Left lobe of liver (tissue), 2 donors: ENCODE measurements at regions not wholly inside any gene's neighbourhood (a gene's known extent, or its start where the extent isn't known, plus 50 kb on each side); places are given as distances from the start of the nearest gene placed in this dataset.

Source experiments
- ATAC-seq: fragments of 200-7000 bp; cut with Tn5 transposase; one replicate; pipeline ENCODE4 v1.9.1; 2020; ENCODE audit warnings: mild to moderate bottlenecking, moderate library complexity
- DNase-seq: peaks from one replicate; pipeline ENCODE4 v3.0.0-alpha.2; 2020; ENCODE audit warnings: low spot score
- donor health status: DM: no; HTN: no; CAD: no; lungs with moderate emphysema.
- donor health status: DM: no; HTN: yes; CAD: no.

- no peak for DNase-seq
- ATAC-seq = no peak
Observed at GRCh38 chr5:164002628-164003027, 497.2 kb downstream of the MAT2B start.

- no peak for DNase-seq
- ATAC-seq = no peak
Observed at GRCh38 chr5:164005071-164005470, 499.7 kb downstream of the MAT2B start.

- ATAC-seq (no peak), DNase-seq (no peak)
Observed at GRCh38 chr5:164007064-164007463, 501.6 kb downstream of the MAT2B start.

GRCh38 chr5:164009621-164010020, 504.2 kb downstream of the MAT2B start:
- ATAC-seq (no peak), DNase-seq (no peak)

- DNase-seq = peak; percentile 53
- peak; percentile 87 for ATAC-seq
Observed at GRCh38 chr5:164010900-164011299, 505.5 kb downstream of the MAT2B start.

- no peak for ATAC-seq
- DNase-seq = no peak
Observed at GRCh38 chr5:164012371-164012770, 507.0 kb downstream of the MAT2B start.

GRCh38 chr5:164013077-164013670, 507.8 kb downstream of the MAT2B start:
- DNase-seq (peak; percentile 55), ATAC-seq (peak; percentile 93)

- ATAC-seq = no peak
- DNase-seq = no peak
Observed at GRCh38 chr5:164020116-164020515, 514.7 kb downstream of the MAT2B start.

GRCh38 chr5:164027738-164028137, 522.3 kb downstream of the MAT2B start:
- DNase-seq = no peak
- no peak for ATAC-seq

- ATAC-seq = no peak
- no peak for DNase-seq
Observed at GRCh38 chr5:164038128-164038783, 532.8 kb downstream of the MAT2B start.

- DNase-seq = no peak
- ATAC-seq = no peak
Observed at GRCh38 chr5:164041105-164041504, 535.7 kb downstream of the MAT2B start.

GRCh38 chr5:164048359-164048926, 543.0 kb downstream of the MAT2B start:
- DNase-seq (no peak), ATAC-seq (no peak)

GRCh38 chr5:164051745-164052144, 546.3 kb downstream of the MAT2B start:
- ATAC-seq = no peak

GRCh38 chr5:164052536-164053093, 547.2 kb downstream of the MAT2B start:
- ATAC-seq = no peak

More at GRCh38 chr5:164051745-164052144, 546.3 kb downstream of the MAT2B start:
- DNase-seq = no peak

GRCh38 chr5:164053123-164053522, 547.7 kb downstream of the MAT2B start:
- DNase-seq (no peak), ATAC-seq (no peak)

More at GRCh38 chr5:164052536-164053093, 547.2 kb downstream of the MAT2B start:
- no peak for DNase-seq

GRCh38 chr5:164054461-164054860, 549.0 kb downstream of the MAT2B start:
- ATAC-seq = no peak
- DNase-seq = no peak

GRCh38 chr5:164057121-164057520, 551.7 kb downstream of the MAT2B start:
- ATAC-seq = no peak
- DNase-seq = no peak

- DNase-seq (no peak), ATAC-seq (no peak)
Observed at GRCh38 chr5:164058621-164059020, 553.2 kb downstream of the MAT2B start.

- DNase-seq = no peak
- ATAC-seq = no peak
Observed at GRCh38 chr5:164059471-164059870, 554.1 kb downstream of the MAT2B start.

GRCh38 chr5:164060786-164061355, 555.5 kb downstream of the MAT2B start:
- no peak for DNase-seq
- ATAC-seq = no peak

GRCh38 chr5:164062304-164062703, 556.9 kb downstream of the MAT2B start:
- no peak for ATAC-seq
- DNase-seq = no peak

GRCh38 chr5:164065266-164065665, 559.8 kb downstream of the MAT2B start:
- DNase-seq (no peak), ATAC-seq (no peak)
